HUES6 (cell line): ENCODE measurements at regions not wholly inside any gene's neighbourhood (a gene's known extent, or its start where the extent isn't known, plus 50 kb on each side); places are given as distances from the start of the nearest gene placed in this dataset.

Experiments used
- H3K27ac ChIP-seq: 2 replicates; pipeline ENCODE4 v1.7.0; 2013; ENCODE audit warnings: low read depth, mild to moderate bottlenecking, low read length, inconsistent platforms
- H3K27me3 ChIP-seq: 2 replicates; pipeline ENCODE4 v1.6.1; 2013; ENCODE audit warnings: low read length; ENCODE audit not compliant: control insufficient read depth, insufficient read depth
- H3K36me3 ChIP-seq: 2 replicates; pipeline ENCODE4 v1.6.1; 2013; ENCODE audit warnings: low read length; ENCODE audit not compliant: control insufficient read depth, insufficient read depth
- H3K4me1 ChIP-seq: 2 replicates; pipeline ENCODE4 v1.6.1; 2013; ENCODE audit warnings: low read length; ENCODE audit not compliant: control insufficient read depth, insufficient read depth
- H3K4me3 ChIP-seq: 2 replicates; pipeline ENCODE4 v1.5.1; 2013; ENCODE audit warnings: low read depth, low read length
- H3K9ac ChIP-seq: one replicate; pipeline ENCODE4 v1.6.1; 2013; ENCODE audit warnings: mild to moderate bottlenecking, low read length
- H3K9me3 ChIP-seq: 2 replicates; pipeline ENCODE4 v1.6.1; 2013; ENCODE audit warnings: low read depth, low read length; ENCODE audit not compliant: control insufficient read depth, insufficient read depth

DNA sequence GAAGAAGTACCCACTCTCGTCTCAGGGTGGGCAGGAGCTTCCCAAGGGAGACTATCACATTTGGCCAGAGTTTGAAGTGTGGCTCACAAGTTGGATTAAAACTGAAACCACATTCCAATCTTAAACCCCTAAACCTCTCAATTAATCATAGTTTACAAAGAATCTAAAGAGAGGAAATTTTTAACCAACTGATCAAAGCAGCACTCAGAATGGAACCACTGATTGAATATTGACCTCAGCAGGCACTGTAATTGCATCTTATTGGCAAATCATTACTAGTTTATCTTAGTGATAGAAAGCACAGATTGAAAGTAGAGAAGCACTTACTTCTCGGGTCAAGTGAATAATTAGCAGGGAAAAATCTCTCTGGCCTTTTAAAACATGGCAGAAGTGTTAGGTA lies 491.6 kb downstream of the TOX3 start:
- H3K4me3 ChIP-seq, result no peak overlapping the region
- H3K9me3 ChIP-seq, result no peaks in the 10 kb centered on the region
- H3K27me3 ChIP-seq, result no peaks in the 10 kb centered on the region

DNA sequence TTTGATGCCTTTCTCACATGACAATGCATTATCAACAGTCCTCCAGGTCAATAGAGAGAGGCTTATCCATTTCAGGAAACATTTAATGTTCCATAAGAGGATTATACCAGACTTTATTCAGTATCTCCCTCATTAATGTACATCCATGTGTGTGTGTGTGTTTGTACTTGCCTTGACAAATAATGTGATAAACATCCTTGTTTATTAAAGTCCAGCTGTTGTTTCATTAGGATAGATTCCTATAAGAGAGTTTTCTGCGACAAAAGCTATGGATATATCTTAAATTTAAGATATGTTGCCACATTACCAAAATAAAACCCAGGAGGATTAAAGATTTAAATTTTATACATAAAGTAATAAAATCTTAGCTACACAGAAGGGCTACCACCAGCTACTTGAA lies 492.6 kb downstream of the TOX3 start:
- Histone ChIP-seq H3K4me3 (no peak overlapping the region), H3K27me3 (no peaks in the 10 kb centered on the region), H3K36me3 (no peaks in the 10 kb centered on the region), H3K27ac (no peak overlapping the region), H3K4me1 (no peaks in the 10 kb centered on the region), H3K9ac (no peak overlapping the region), H3K9me3 (no peaks in the 10 kb centered on the region)

More for the DNA sequence above, 491.6 kb downstream of the TOX3 start:
- H3K27ac ChIP-seq, result no peak overlapping the region
- no peaks in the 10 kb centered on the region for H3K36me3 ChIP-seq
- H3K4me1 ChIP-seq, result no peaks in the 10 kb centered on the region
- no peak overlapping the region for H3K9ac ChIP-seq

DNA sequence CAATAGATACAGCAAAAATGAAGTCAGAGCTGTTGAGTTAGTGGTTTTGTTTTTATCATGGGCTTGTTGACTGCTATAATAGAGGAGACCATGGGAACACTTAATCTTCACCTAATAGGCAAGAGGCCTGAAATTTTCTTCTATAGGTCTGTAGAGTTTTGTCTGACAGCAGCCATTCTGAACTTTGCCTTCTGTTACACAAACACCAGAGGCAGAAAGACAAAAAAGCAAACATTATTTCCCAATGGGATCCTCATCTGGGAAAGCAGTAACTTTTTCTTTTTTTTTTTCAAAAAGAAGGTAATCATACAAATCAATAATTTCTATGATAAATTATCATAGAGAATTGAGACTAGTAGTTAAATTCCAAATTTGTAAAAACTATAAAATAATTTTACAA lies 494.1 kb downstream of the TOX3 start:
- Histone ChIP-seq H3K4me3 (no peak overlapping the region), H3K27ac (no peak overlapping the region)

DNA sequence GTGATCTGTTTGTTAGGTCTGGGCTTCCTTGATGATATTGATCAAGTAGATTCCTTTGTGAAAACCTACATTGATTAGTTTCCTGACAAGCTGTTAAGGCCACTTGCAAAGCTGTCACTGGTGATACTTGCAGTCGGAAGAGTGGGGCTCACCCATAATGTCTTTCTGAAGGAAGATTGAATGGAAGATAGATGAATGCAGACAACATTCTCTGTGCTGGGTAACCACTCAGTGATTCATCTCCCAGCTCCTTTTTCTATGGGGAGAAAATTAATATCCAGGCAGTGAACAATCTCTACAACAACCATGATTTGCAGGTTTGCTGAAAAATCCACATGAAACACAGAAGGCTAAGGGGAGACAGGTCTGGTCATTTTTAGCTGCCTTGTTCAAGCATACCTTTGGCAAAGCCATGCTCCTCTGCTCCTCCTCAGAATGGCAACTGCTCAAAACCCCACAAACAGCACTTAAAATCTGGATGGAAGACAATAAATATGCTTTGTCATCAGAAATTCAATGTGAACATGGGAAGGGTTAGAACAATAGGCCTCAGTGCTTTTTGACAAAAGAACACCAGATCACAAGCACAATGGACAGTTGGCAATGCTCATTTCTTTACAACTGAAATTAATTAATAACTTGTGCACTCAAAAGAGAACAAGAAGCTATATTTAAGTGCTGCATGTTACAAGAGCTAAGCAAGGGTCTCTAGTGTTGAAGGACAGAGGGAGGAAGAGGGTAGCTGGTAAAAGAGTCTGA lies 495.4 kb downstream of the TOX3 start:
- H3K9ac ChIP-seq, result no peak overlapping the region
- no peaks in the 10 kb centered on the region for H3K27me3 ChIP-seq
- H3K4me1 ChIP-seq, result no peaks in the 10 kb centered on the region
- no peaks in the 10 kb centered on the region for H3K36me3 ChIP-seq
- no peaks in the 10 kb centered on the region for H3K9me3 ChIP-seq
- no peak overlapping the region for H3K27ac ChIP-seq
- H3K4me3 ChIP-seq, result no peak overlapping the region

More for the DNA sequence above, 494.1 kb downstream of the TOX3 start:
- no peaks in the 10 kb centered on the region for H3K4me1 ChIP-seq
- no peaks in the 10 kb centered on the region for H3K27me3 ChIP-seq
- no peaks in the 10 kb centered on the region for H3K9me3 ChIP-seq
- H3K36me3 ChIP-seq, result no peaks in the 10 kb centered on the region
- no peak overlapping the region for H3K9ac ChIP-seq

DNA sequence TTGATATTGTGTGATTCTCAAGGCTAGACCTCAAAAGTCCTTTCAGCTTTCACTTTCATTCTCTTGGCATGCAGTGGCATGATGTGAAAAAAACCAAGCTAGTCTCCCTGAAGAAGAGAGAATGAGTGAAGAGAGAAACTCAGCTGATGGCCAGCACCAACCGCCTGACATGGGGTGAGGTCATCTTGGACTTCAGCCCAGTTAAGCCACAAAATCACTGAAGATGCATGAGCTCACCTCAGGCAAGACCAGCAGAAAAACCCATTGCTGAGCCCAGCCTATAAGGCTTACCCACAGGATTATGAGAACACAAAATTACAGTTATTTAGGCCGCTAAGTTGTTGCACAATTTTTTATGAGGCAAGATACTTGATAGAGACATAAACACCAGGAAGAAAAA lies 496.5 kb downstream of the TOX3 start:
- no peaks in the 10 kb centered on the region for H3K36me3 ChIP-seq
- no peaks in the 10 kb centered on the region for H3K27me3 ChIP-seq
- H3K4me3 ChIP-seq, result no peak overlapping the region
- H3K9me3 ChIP-seq, result no peaks in the 10 kb centered on the region
- no peak overlapping the region for H3K27ac ChIP-seq
- no peak overlapping the region for H3K9ac ChIP-seq
- H3K4me1 ChIP-seq, result no peaks in the 10 kb centered on the region

DNA sequence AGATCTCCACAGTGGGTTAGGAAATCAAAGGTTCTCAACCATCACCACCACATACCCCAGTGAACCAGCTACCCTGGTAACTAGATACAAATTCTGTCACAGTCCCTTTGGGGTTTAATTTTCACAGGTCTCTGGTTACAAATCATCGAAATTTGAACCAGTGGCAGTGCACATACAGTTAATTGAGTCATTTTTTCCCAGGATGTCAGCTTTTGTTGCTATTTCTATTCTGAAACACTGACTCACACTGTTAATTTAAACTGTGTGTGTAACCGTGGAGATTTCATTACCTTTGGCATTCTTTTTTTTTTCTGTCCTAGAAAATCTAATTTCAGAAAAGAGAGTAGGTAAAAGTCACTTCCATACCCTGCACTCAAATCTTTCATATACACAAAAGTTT lies 511.5 kb downstream of the TOX3 start:
- Histone ChIP-seq H3K4me3 (no peak overlapping the region), H3K9me3 (no peaks in the 10 kb centered on the region), H3K9ac (no peak overlapping the region), H3K4me1 (no peaks in the 10 kb centered on the region), H3K27me3 (no peaks in the 10 kb centered on the region; the same call in 1 of the 2 replicates), H3K36me3 (no peaks in the 10 kb centered on the region), H3K27ac (no peak overlapping the region)

DNA sequence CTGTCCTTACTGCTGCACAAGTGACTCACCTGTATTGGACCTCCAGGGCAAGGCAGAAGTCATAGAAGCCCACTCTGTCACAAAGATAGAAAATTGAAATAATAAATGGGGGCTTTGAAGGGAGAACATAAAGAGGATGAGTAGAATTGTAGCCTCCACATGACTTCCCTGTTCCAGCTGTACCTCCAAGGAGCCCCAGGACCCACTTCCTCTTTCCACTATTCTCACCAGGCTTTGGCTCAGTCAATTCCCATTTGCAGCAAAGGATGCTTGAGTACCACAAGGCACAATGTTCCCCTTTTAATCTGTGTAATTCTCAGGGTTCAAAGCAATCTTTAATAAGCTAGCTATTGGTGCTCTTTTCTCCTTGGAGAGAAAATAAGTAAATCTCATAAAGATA lies 512.1 kb downstream of the TOX3 start:
- H3K27me3 ChIP-seq, result no peaks in the 10 kb centered on the region; the same call in 1 of the 2 replicates
- no peak overlapping the region for H3K4me3 ChIP-seq
- H3K9ac ChIP-seq, result no peak overlapping the region
- no peaks in the 10 kb centered on the region for H3K36me3 ChIP-seq
- no peak overlapping the region for H3K27ac ChIP-seq
- no peaks in the 10 kb centered on the region for H3K9me3 ChIP-seq
- no peaks in the 10 kb centered on the region for H3K4me1 ChIP-seq

DNA sequence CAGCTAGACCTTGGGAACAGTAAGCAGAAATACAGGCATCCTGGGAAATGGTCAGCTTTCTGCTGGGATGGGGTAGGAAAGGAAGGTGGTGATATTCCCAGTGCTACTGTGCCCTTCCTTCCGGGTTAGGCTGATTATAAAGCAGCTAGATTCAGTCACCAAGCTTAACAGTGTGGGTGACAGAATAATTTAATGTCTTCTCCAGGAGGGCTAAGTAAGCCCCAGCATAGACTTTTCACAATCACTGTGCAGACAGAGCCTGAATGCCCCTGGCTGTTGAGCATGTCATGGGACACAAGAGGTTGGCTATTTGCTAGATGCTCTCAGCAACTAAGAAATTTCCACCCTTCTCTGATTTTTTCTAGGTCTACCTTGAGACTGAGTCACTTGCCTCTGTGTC lies 513.0 kb downstream of the TOX3 start:
- H3K27ac ChIP-seq, result no peak overlapping the region
- H3K9me3 ChIP-seq, result no peaks in the 10 kb centered on the region
- no peaks in the 10 kb centered on the region for H3K4me1 ChIP-seq
- no peaks in the 10 kb centered on the region for H3K36me3 ChIP-seq
- H3K9ac ChIP-seq, result no peak overlapping the region
- no peak overlapping the region for H3K4me3 ChIP-seq
- H3K27me3 ChIP-seq, result no peaks in the 10 kb centered on the region; the same call in 1 of the 2 replicates

DNA sequence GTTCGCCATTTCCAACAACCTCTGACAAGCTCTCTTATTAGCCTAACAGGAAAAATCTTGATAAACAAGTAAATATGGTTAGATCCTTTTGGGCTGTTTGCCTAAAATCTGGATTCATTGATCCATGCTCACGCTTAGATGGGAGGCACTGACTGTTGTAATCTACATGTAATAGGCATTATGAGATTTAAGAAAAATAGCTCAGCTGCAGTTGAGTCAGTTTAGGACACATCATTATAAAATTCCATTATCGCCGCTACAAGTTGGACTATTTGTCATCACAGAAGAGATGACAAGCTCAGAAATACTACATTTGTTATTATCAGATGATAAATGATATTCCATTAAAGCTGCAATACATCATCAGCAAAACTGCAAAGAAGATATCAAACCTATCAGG lies 524.0 kb downstream of the TOX3 start:
- Histone ChIP-seq H3K36me3 (no peaks in the 10 kb centered on the region), H3K4me1 (no peaks in the 10 kb centered on the region), H3K9ac (no peak overlapping the region), H3K27ac (no peak overlapping the region), H3K9me3 (no peaks in the 10 kb centered on the region), H3K27me3 (no peaks in the 10 kb centered on the region), H3K4me3 (no peak overlapping the region)

DNA sequence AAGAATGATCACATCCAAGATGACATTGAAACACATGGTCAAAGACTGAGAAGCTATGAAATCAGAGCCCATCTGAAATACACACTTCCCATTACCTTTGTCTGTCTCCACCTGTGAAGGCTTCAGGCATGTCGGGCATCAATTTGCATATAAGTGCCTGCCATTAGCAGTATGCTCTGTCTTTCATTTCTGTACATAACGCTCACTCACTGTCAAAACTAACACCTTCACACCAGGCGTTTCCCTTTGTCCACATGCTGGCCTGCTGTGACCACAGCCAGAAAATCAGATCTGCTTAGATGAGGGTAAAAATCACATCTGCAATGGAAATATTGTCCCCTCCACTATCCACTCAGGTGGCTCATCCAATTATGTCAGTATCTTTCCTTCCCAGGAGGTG lies 524.8 kb downstream of the TOX3 start:
- H3K27ac ChIP-seq, result no peak overlapping the region
- H3K9ac ChIP-seq, result no peak overlapping the region
- no peaks in the 10 kb centered on the region for H3K36me3 ChIP-seq
- no peaks in the 10 kb centered on the region for H3K27me3 ChIP-seq
- no peak overlapping the region for H3K4me3 ChIP-seq
- H3K4me1 ChIP-seq, result no peaks in the 10 kb centered on the region
- 0 out of 2 replicates have a peak, but pooled peaks cover 3% of the 10 kb centered on the region for H3K9me3 ChIP-seq

DNA sequence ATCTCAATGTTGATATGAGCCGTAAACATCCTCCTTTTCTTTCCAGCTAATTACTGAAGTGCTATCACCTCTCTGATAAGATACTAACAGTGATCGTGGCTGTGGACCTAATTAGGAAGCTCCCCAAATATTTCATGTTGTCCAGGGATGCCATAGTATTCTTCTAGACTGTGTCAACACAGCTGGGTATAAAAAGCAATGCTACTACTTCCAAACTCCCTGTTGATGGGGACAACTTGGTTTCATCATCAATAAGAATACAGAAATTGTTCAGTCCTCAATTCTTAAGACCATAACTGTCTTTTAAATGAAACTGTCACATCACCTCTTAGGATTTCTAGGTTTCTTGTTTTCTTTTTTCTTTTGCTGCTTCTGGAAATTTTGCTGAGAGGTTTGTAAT lies 530.6 kb downstream of the TOX3 start:
- Histone ChIP-seq H3K27ac (no peak overlapping the region), H3K27me3 (no peaks in the 10 kb centered on the region), H3K4me1 (no peaks in the 10 kb centered on the region)

More for the DNA sequence above, 530.6 kb downstream of the TOX3 start:
- Histone ChIP-seq H3K9me3 (peaks cover 34% of the 10 kb centered on the region), H3K36me3 (no peaks in the 10 kb centered on the region), H3K4me3 (no peak overlapping the region), H3K9ac (no peak overlapping the region)
